Esophagus muscularis mucosa (tissue), 4 donors: ENCODE measurements at regions not wholly inside any gene's neighbourhood (a gene's known extent, or its start where the extent isn't known, plus 50 kb on each side); places are given as distances from the start of the nearest gene placed in this dataset.
"Not testable (repeated sequence)": the region's sequence is repeated elsewhere in the genome, so short reads cannot be mapped to it uniquely, and the experiment has no call there.

ENCODE experiments used
- DNase-seq: peaks from one replicate; pipeline ENCODE4 v3.0.0-alpha.2; 2017; ENCODE audit errors: extremely low spot score
- H3K27ac ChIP-seq, 4 donors: fragments of 200-600 bp; sonication (generic); replicated peaks in 1 of 4; 1 replicate in 3 of 4; 2 replicates in 1 of 4; pipeline ENCODE4 v1.5.1; 2016 to 2019; ENCODE audit warnings: mild to moderate bottlenecking in 1 of 4
- H3K27me3 ChIP-seq, 4 donors: fragments of 200-600 bp; sonication (generic); one replicate each; pipeline versions ENCODE4 v1.5.1 to v1.6.0; 2016 to 2019
- H3K36me3 ChIP-seq, 4 donors: fragments of 200-600 bp; sonication (generic); one replicate each; pipeline ENCODE4 v1.5.1; 2016 to 2019
- H3K4me1 ChIP-seq, 4 donors: fragments of 200-600 bp; sonication (generic); one replicate each; pipeline ENCODE4 v1.5.1; 2016 to 2019
- H3K4me3 ChIP-seq, 4 donors: fragments of 200-600 bp; sonication (generic); 1 replicate in 2 of 4; 2 replicates in 2 of 4; pipeline ENCODE4 v1.5.1; 2016 to 2019; ENCODE audit warnings: mild to moderate bottlenecking in 4 of 4, moderate library complexity in 1 of 4
- H3K9me3 ChIP-seq, 4 donors: fragments of 200-600 bp; sonication (generic); 1 replicate in 3 of 4; 2 replicates in 1 of 4; pipeline ENCODE4 v1.5.1; 2016 to 2019
- CTCF ChIP-seq, 3 experiments: fragments of 200-600 bp in 2 of 3; fragments of 450-650 bp in 1 of 3; sonication (generic) in 2 of 3; IDR thresholded peaks; one replicate each; pipeline ENCODE4 v1.5.1; 2017 to 2019; ENCODE audit warnings: antibody characterized with exemption in 3 of 3, mild to moderate bottlenecking in 2 of 3, moderate library complexity in 1 of 3
- EP300 ChIP-seq: sonication (generic); formaldehyde crosslinking; IDR thresholded peaks from one replicate; pipeline ENCODE4 v1.6.1; 2017; ENCODE audit warnings: antibody characterized with exemption
- POLR2A ChIP-seq: fragments of 450-650 bp; IDR thresholded peaks from one replicate; pipeline ENCODE4 v1.6.1; 2017; ENCODE audit warnings: antibody characterized with exemption, moderate library complexity, mild to moderate bottlenecking, low read depth
- POLR2AphosphoS5 ChIP-seq, 2 donors: sonication (generic); formaldehyde crosslinking; IDR thresholded peaks; one replicate each; pipeline ENCODE4 v1.6.1; 2017; ENCODE audit warnings: antibody characterized with exemption in 2 of 2
- WGBS: methylation state at CpG from one replicate; pipeline ENCODE4 v1.1.5; 2018; 5-methylcytosine and 5-hydroxymethylcytosine counted together
- intact Hi-C: fragments of 100-400 bp; cut with DNase I; formaldehyde crosslinking; loops from one replicate; pipeline ENCODE4 v1.15.1; 2023

GRCh38 chr14:105664691-105665090 lies 138.3 kb downstream of the TMEM121 start:
- Histone ChIP-seq H3K36me3 (no peaks in the 10 kb centered on the region), H3K4me1 (peaks cover 0 to 13% (median 11%) of the 10 kb centered on the region in 4 donors), H3K27me3 (no peaks in the 10 kb centered on the region), H3K4me3 (no peak overlapping the region), H3K9me3 (no peaks in the 10 kb centered on the region), H3K27ac (peak overlapping the region in 1 of 4 donors; percentile 75)
- DNase-seq, result no peak
- 73% methylated on average over 2 of the region's 4 CpGs for WGBS
- TF ChIP-seq POLR2AphosphoS5 (IDR thresholded peaks at IDR 0.05), result no peak
- TF ChIP-seq CTCF (IDR thresholded peaks at IDR 0.05), result no peak
- TF ChIP-seq POLR2A, result no peak
- no peak for TF ChIP-seq EP300
- intact Hi-C loops, result no loop called here

- TF ChIP-seq CTCF (IDR thresholded peaks at IDR 0.05) (no peak), POLR2A (no peak), EP300 (no peak), POLR2AphosphoS5 (IDR thresholded peaks at IDR 0.05) (no peak)
- WGBS, result 71% methylated on average over 9 of the region's 9 CpGs
- intact Hi-C loops, result no loop called here
Measured at GRCh38 chr14:105665247-105665950, 139.0 kb downstream of the TMEM121 start.

GRCh38 chr14:105665951-105666277 lies 139.5 kb downstream of the TMEM121 start:
- intact Hi-C loops, result no loop called here

More at GRCh38 chr14:105665247-105665950, 139.0 kb downstream of the TMEM121 start:
- no peak overlapping the region for H3K27ac ChIP-seq
- H3K27me3 ChIP-seq, result no peaks in the 10 kb centered on the region
- H3K9me3 ChIP-seq, result no peaks in the 10 kb centered on the region
- no peak for DNase-seq
- H3K4me1 ChIP-seq, result peaks cover 0 to 13% (median 11%) of the 10 kb centered on the region in 4 donors
- no peak overlapping the region for H3K4me3 ChIP-seq
- no peaks in the 10 kb centered on the region for H3K36me3 ChIP-seq

GRCh38 chr14:105666420-105666819 lies 140.0 kb downstream of the TMEM121 start:
- no peak for TF ChIP-seq EP300
- no peak for TF ChIP-seq POLR2A
- no peak for TF ChIP-seq CTCF (IDR thresholded peaks at IDR 0.05)
- no peak for TF ChIP-seq POLR2AphosphoS5 (IDR thresholded peaks at IDR 0.05)
- Histone ChIP-seq H3K4me3 (no peak overlapping the region), H3K9me3 (no peaks in the 10 kb centered on the region), H3K4me1 (peaks cover 0 to 13% (median 11%) of the 10 kb centered on the region in 4 donors), H3K36me3 (no peaks in the 10 kb centered on the region), H3K27ac (no peak overlapping the region), H3K27me3 (no peaks in the 10 kb centered on the region)
- no peak for DNase-seq
- WGBS, result 84% methylated on average over 6 of the region's 6 CpGs
- intact Hi-C loops, result no loop called here

More at GRCh38 chr14:105665951-105666277, 139.5 kb downstream of the TMEM121 start:
- 86% methylated on average over 6 of the region's 6 CpGs for WGBS
- H3K4me1 ChIP-seq, result peaks cover 0 to 13% (median 11%) of the 10 kb centered on the region in 4 donors
- no peak overlapping the region for H3K27ac ChIP-seq
- TF ChIP-seq POLR2A, result no peak
- no peak for DNase-seq
- H3K9me3 ChIP-seq, result no peaks in the 10 kb centered on the region
- H3K4me3 ChIP-seq, result no peak overlapping the region
- no peaks in the 10 kb centered on the region for H3K27me3 ChIP-seq
- H3K36me3 ChIP-seq, result no peaks in the 10 kb centered on the region

GRCh38 chr14:105666991-105667662 lies 140.7 kb downstream of the TMEM121 start:
- DNase-seq, intact Hi-C loops: not testable (repeated sequence)

GRCh38 chr14:105667663-105668020 lies 141.3 kb downstream of the TMEM121 start:
- H3K36me3 ChIP-seq, intact Hi-C loops, H3K9me3 ChIP-seq, H3K4me3 ChIP-seq, H3K27me3 ChIP-seq, DNase-seq, H3K27ac ChIP-seq: not testable (repeated sequence)
- no CpG with 5 or more reads among the region's 13 CpGs for WGBS
- H3K4me1 ChIP-seq, result peaks cover 0 to 13% (median 11%) of the 10 kb centered on the region in 4 donors

More at GRCh38 chr14:105666991-105667662, 140.7 kb downstream of the TMEM121 start:
- H3K27me3 ChIP-seq, H3K36me3 ChIP-seq, H3K4me3 ChIP-seq, H3K9me3 ChIP-seq, H3K27ac ChIP-seq: not testable (repeated sequence)
- WGBS, result 80% methylated on average over 5 of the region's 29 CpGs
- H3K4me1 ChIP-seq, result peaks cover 0 to 13% (median 11%) of the 10 kb centered on the region in 4 donors

- H3K27me3 ChIP-seq, intact Hi-C loops: not testable (repeated sequence)
- WGBS, result 100% methylated on average over 1 of the region's 22 CpGs
Measured at GRCh38 chr14:105668021-105668420, 141.6 kb downstream of the TMEM121 start.

GRCh38 chr14:105668471-105669230 lies 142.3 kb downstream of the TMEM121 start:
- H3K4me3 ChIP-seq, H3K9me3 ChIP-seq, H3K36me3 ChIP-seq, H3K27ac ChIP-seq, H3K27me3 ChIP-seq, intact Hi-C loops, DNase-seq: not testable (repeated sequence)
- WGBS, result 96% methylated on average over 19 of the region's 29 CpGs
- H3K4me1 ChIP-seq, result peaks cover 0 to 13% (median 11%) of the 10 kb centered on the region in 4 donors

More at GRCh38 chr14:105668021-105668420, 141.6 kb downstream of the TMEM121 start:
- peaks cover 0 to 13% (median 11%) of the 10 kb centered on the region in 4 donors for H3K4me1 ChIP-seq
- not testable (repeated sequence) for H3K4me3 ChIP-seq, H3K9me3 ChIP-seq, DNase-seq, H3K36me3 ChIP-seq, H3K27ac ChIP-seq
